ENCODE measurements at regions not wholly inside any gene's neighbourhood (a gene's known extent, or its start where the extent isn't known, plus 50 kb on each side); places are given as distances from the start of the nearest gene placed in this dataset.

- TF ChIP-seq POLR2A (IDR thresholded peaks at IDR 0.05; ENCODE audit: extremely low read depth, insufficient read length) = no peak
- TF ChIP-seq CTCF (IDR thresholded peaks at IDR 0.05; ENCODE audit: low read depth, low read length) = no peak
- TF ChIP-seq MYC (IDR thresholded peaks at IDR 0.05; ENCODE audit: low read depth, low read length) = no peak
- TF ChIP-seq MAX (IDR thresholded peaks at IDR 0.05; ENCODE audit: low read depth, low read length) = no peak
Observed at GRCh38 chr3:117411971-117412370, 702.4 kb downstream of the TUSC7 start.
